Muscle layer of duodenum (tissue), 2 donors: ENCODE measurements at regions not wholly inside any gene's neighbourhood (a gene's known extent, or its start where the extent isn't known, plus 50 kb on each side); places are given as distances from the start of the nearest gene placed in this dataset.

Source experiments
- H3K27ac ChIP-seq: one replicate; pipeline ENCODE4 v1.7.0; 2013; ENCODE audit warnings: mild to moderate bottlenecking, low read length
- H3K27me3 ChIP-seq: one replicate; pipeline ENCODE4 v1.7.0; 2013; ENCODE audit warnings: low read depth, mild to moderate bottlenecking, control low read depth, low read length
- H3K36me3 ChIP-seq, 2 donors: one replicate each; pipeline ENCODE4 v1.7.0; 2013; ENCODE audit warnings: low read length in 2 of 2, control low read depth in 1 of 2, mild to moderate bottlenecking in 1 of 2; ENCODE audit not compliant: insufficient read depth in 2 of 2, control insufficient read depth in 1 of 2
- H3K4me1 ChIP-seq, 2 donors: one replicate each; pipeline ENCODE4 v1.7.0; 2013; ENCODE audit warnings: low read length in 2 of 2, mild to moderate bottlenecking in 2 of 2, control low read depth in 1 of 2, moderate library complexity in 1 of 2; ENCODE audit not compliant: insufficient read depth in 2 of 2, control insufficient read depth in 1 of 2
- H3K4me3 ChIP-seq, 2 donors: one replicate each; pipeline ENCODE4 v1.7.0; 2013; ENCODE audit warnings: low read length in 2 of 2, low read depth in 1 of 2, mild to moderate bottlenecking in 1 of 2
- H3K9me3 ChIP-seq, 2 donors: one replicate each; pipeline ENCODE4 v1.7.0; 2013; ENCODE audit warnings: low read length in 2 of 2, control low read depth in 1 of 2, mild to moderate bottlenecking in 1 of 2; ENCODE audit not compliant: control insufficient read depth in 1 of 2
- donor health status: healthy.

DNA sequence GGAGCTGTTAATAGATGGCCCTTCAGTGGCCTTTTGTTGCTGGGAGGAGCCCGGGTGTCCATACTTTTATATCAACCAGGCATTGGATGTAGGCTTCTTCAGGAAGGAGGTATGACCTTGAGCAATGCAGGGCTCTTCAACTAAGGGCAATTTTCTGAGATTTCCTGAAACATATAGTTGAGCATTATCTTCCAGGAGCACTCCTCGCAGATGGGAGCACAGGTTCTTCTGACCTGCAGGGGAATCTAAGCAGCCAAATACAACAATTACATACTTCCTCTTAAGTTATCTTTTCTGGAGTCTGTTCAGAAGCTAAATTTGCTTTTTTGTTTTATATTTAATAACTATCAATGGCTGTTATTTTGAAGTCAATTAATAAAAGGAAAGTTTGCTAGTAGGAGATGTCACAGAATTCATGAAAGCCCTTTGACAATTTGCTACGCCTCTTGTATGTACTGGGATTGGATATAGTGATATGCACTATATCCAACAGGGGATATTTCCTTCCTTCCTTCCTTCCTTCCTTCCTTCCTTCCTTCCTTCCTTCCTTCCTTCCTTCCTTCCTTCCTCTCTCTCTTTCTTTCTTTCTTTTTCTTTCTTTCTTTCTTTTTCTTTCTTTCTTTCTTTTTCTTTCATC is 422.6 kb upstream of the NEGR1 start:
- Histone ChIP-seq H3K36me3 (no peaks in the 10 kb centered on the region), H3K4me1 (no peaks in the 10 kb centered on the region), H3K27me3 (no peaks in the 10 kb centered on the region), H3K27ac (no peak overlapping the region), H3K9me3 (no peaks in the 10 kb centered on the region), H3K4me3 (no peak overlapping the region)

DNA sequence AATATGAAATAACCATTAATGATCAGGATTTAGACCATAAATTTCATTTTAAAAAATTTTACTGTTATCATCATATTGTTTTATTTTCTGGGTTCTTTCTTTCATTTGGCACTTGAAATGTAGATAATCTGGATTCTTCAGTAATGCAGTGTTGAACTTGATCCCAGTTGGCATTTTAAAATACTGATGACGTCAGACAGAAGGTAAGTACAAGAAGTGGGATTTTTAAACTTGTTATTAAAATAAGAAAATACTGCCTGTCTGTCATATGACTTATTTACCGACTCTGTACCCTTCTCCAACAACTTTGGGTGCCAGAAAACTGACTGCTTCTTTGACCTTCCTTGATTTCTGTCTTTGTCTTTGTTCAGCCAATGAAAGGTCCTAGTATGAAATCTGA is 415.1 kb upstream of the NEGR1 start:
- Histone ChIP-seq H3K4me3 (no peak overlapping the region), H3K36me3 (no peaks in the 10 kb centered on the region), H3K27me3 (no peaks in the 10 kb centered on the region), H3K4me1 (no peaks in the 10 kb centered on the region), H3K9me3 (peaks cover 0 to 14% of the 10 kb centered on the region in 2 donors), H3K27ac (no peak overlapping the region)

DNA sequence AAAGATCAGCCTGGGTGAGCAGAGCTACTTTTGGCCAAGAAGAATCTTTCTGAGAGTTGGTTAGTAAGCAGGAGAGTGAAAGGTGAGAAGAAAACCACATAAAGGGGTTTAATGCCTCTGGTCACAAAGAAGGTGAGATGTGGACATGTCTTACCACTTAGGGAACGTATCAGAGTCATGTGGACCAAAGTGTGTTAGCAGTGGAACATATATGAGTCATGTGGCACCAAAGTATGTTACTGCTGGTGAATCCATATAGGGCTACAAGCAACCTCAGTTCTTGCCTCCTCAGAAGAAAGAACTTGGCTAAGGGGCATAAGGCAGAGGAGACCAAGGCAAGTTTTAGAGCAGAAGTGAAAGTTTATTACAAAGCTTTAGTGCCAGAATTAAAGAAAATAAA is 411.6 kb upstream of the NEGR1 start:
- H3K36me3 ChIP-seq, result no peaks in the 10 kb centered on the region
- peak overlapping the region in 1 of 2 donors; percentile 3 for H3K4me3 ChIP-seq
- peaks cover 0 to 14% of the 10 kb centered on the region in 2 donors for H3K9me3 ChIP-seq
- H3K27me3 ChIP-seq, result no peaks in the 10 kb centered on the region
- H3K27ac ChIP-seq, result no peak overlapping the region
- H3K4me1 ChIP-seq, result no peaks in the 10 kb centered on the region

DNA sequence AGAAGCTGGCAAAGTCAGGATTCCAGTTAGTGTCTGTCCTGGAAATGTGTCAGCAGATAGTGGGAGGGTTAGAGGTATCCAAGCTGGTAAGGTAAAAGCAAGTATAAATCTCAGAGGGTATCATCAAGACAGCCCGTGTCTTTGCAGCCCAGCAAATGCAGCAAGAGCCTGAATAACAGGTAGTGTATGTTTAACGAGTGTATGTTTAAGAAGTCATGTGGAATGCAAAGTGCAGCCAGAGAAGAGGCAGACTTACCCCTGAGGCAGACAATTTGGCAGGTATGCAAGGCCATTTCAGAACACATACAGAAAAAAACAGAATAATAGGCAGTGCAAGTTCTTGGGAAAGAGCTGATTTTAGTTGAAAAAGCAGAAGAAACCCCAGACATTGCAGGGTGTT is 411.0 kb upstream of the NEGR1 start:
- H3K4me1 ChIP-seq, result no peaks in the 10 kb centered on the region
- peaks cover 0 to 14% of the 10 kb centered on the region in 2 donors for H3K9me3 ChIP-seq
- H3K27me3 ChIP-seq, result no peaks in the 10 kb centered on the region
- no peak overlapping the region for H3K27ac ChIP-seq
- H3K36me3 ChIP-seq, result no peaks in the 10 kb centered on the region
- no peak overlapping the region for H3K4me3 ChIP-seq

DNA sequence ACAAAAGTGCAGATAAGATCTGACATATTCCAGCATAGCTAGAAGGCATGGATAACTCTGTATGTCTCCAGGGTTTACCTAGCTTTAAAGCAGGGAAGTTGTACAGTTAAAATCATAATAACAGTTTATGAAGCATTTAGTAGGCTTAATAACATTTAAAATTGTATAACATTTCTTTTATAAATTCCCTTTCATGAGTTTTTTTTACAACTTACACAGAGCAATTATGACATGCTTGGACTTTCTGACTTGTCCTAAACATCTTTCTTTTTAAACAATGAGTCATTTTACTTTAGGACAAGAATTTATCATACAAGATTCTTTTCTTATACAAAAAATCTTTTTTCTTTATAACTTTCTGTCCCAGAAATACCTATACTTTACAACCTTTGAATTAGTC is 408.5 kb upstream of the NEGR1 start:
- H3K4me1 ChIP-seq, result no peaks in the 10 kb centered on the region
- peaks cover 0 to 14% of the 10 kb centered on the region in 2 donors for H3K9me3 ChIP-seq
- no peak overlapping the region for H3K4me3 ChIP-seq
- no peaks in the 10 kb centered on the region for H3K27me3 ChIP-seq
- no peaks in the 10 kb centered on the region for H3K36me3 ChIP-seq
- H3K27ac ChIP-seq, result no peak overlapping the region

DNA sequence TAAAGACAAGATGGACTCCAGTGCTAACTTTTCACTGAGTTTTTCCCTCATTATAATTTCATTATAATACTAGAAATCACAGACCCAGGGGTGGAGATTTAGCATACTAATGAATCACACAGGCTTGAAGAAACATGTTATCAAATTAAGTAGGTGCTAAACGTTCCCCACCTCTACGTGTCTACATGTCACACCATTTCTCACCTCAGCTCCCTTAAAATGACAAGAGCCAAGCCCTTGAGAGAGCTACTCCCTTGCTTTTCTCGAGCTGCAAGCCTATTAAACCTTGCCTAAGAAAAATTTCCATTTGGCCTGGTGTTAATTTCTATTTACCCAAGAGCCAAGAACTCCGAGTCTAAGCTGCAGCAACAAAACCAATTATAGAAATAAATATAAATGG is 396.3 kb upstream of the NEGR1 start:
- Histone ChIP-seq H3K4me1 (no peaks in the 10 kb centered on the region), H3K9me3 (no peaks in the 10 kb centered on the region), H3K36me3 (no peaks in the 10 kb centered on the region)

DNA sequence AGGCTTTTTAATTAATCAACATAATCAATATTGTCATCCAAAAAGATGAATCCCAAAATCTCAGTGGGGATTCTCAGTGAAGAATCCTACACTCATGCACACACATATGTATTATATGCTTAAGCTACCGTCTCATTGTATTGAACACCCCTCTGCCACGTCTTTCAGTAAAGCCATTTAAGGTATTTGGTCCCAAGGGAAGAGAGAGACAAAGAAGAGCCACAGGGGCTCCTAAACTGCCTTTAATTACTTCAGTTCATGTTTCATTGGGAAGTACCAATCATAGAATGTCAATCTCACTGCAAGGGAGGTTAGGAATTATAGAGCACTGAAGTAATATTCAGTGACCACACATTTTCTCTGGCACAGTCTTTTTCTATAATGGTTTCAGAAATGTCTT is 388.6 kb upstream of the NEGR1 start:
- Histone ChIP-seq H3K27ac (no peak overlapping the region), H3K27me3 (no peaks in the 10 kb centered on the region), H3K4me3 (no peak overlapping the region), H3K4me1 (no peaks in the 10 kb centered on the region), H3K9me3 (peaks cover 0 to 2% of the 10 kb centered on the region in 2 donors), H3K36me3 (no peaks in the 10 kb centered on the region)

More for the DNA sequence above, 396.3 kb upstream of the NEGR1 start:
- Histone ChIP-seq H3K4me3 (no peak overlapping the region), H3K27me3 (no peaks in the 10 kb centered on the region), H3K27ac (no peak overlapping the region)

DNA sequence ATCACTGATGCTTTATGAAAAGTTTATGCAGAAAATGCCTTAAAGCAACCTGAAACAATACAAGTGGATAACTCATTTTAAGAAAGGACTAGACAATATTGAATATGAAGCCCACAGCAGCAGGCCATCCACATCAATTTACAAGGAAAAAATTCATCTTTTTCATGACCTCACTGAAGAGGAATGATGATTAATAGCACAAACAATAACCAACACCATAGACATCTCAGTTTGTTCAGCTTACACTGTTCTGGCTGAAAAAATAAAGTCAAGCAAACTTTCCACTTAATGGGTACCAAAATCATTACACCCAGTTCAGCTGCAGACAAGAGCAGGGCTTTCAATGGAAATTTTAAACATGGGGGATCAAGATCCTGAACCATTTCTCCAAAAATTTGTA is 380.6 kb upstream of the NEGR1 start:
- Histone ChIP-seq H3K4me1 (no peaks in the 10 kb centered on the region), H3K27me3 (no peaks in the 10 kb centered on the region), H3K36me3 (no peaks in the 10 kb centered on the region), H3K4me3 (no peak overlapping the region), H3K9me3 (peaks cover 0 to 2% of the 10 kb centered on the region in 2 donors), H3K27ac (no peak overlapping the region)

DNA sequence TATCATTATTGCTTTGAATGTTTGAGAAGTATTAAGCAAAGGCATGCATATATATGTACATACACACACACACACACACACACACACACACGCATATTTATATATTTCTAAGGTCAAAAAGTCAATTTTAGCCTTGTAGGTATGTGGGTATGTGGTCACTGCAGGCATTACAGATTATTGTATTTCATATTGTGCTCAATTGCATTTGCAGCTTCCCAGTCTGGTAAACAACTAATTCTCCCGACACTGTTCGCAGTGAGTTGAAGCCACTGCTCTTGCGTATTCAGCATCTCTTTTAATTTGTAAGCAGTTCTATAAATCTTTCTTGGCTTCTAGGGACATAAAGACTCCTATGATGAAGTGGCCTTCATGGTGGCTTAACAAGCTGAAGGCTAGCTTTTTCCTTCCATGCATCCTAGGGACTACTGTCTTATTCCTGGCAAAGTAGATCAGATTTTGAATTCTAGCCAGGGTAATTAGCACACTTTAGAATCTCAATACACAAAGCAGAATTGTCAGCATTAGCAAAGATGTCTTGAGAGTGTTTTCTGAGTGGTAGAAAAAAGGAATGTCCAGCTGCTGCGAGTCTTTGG is 368.6 kb upstream of the NEGR1 start:
- Histone ChIP-seq H3K36me3 (no peaks in the 10 kb centered on the region), H3K4me3 (no peak overlapping the region), H3K27ac (no peak overlapping the region), H3K27me3 (no peaks in the 10 kb centered on the region), H3K4me1 (no peaks in the 10 kb centered on the region), H3K9me3 (no peaks in the 10 kb centered on the region)

DNA sequence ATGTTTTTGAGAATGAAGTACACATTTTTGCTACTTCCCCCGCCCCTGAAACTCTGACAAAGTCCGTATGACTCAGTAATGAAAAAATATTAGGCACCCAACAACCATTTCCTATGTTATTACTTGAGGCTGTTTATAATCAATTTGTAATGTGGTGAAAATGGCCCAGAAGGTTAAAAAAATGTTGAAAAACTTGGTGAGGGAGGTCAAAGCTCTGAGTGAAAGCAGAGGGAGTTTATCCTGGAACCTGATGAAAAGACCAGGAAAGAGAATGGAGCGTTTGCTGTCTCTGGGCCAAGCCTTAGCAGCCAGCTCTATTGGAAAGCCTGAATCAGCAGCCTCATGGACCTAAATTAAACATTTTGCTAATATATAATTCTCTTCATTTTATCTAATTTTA is 367.7 kb upstream of the NEGR1 start:
- no peaks in the 10 kb centered on the region for H3K9me3 ChIP-seq
- H3K27me3 ChIP-seq, result no peaks in the 10 kb centered on the region
- no peaks in the 10 kb centered on the region for H3K36me3 ChIP-seq
- H3K27ac ChIP-seq, result no peak overlapping the region
- no peak overlapping the region for H3K4me3 ChIP-seq
- H3K4me1 ChIP-seq, result no peaks in the 10 kb centered on the region

DNA sequence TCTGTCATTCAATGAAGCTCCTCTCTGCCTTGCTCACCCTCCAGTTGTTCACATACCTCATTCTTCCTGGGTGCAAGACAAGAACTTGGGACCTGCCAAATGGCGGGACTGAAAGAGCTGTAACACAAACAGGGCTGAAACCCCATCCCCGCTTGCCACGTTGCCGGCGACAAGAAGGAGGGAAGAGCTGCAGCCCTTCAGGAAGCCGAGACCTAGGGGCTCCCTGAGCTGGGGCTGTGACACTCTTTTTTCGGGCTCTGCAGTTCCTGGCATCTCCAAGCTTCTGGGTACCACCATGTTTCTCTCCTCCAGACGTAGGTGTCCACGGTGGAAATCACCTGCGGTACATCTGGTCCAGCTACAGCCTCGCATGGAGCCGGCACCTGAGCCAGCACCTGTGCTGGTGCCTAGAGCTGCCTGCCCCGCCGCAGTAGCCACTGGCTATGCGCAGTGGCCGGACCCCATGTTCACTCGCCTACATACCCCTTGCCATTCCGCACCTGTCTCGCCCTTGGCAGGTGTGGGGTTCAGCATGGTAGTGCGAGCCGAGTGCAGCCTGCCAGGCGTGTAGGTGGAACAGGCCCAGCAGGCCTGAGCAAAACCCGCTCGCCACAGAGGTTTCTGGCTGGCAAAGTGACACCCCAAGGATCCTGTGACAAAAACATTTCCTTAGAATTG is 367.0 kb upstream of the NEGR1 start:
- Histone ChIP-seq H3K4me1 (no peaks in the 10 kb centered on the region), H3K36me3 (no peaks in the 10 kb centered on the region), H3K27me3 (no peaks in the 10 kb centered on the region), H3K27ac (no peak overlapping the region), H3K4me3 (no peak overlapping the region), H3K9me3 (peaks cover 0 to under 1% of the 10 kb centered on the region in 2 donors)
